ENCODE measurements at regions not wholly inside any gene's neighbourhood (a gene's known extent, or its start where the extent isn't known, plus 50 kb on each side); places are given as distances from the start of the nearest gene placed in this dataset.

- no peak for DNase-seq
These were observed 618.1 kb downstream of the ZNF385D start for GRCh38 chr3:21132896-21133295.

- DNase-seq, result no peak
These were observed 630.2 kb downstream of the ZNF385D start for GRCh38 chr3:21120826-21121225.

- no peak for DNase-seq
These were observed 633.6 kb downstream of the ZNF385D start for GRCh38 chr3:21117370-21117769.

GRCh38 chr3:21109056-21109455 lies 642.0 kb downstream of the ZNF385D start:
- no peak for DNase-seq

- DNase-seq, result no peak
These were observed 645.2 kb downstream of the ZNF385D start for GRCh38 chr3:21105784-21106183.

- DNase-seq, result no peak
These were observed 650.2 kb downstream of the ZNF385D start for GRCh38 chr3:21100656-21101359.

- DNase-seq, result no peak
These were observed 656.3 kb downstream of the ZNF385D start for GRCh38 chr3:21094686-21095085.

GRCh38 chr3:21073561-21073960 lies 677.4 kb downstream of the ZNF385D start:
- no peak for DNase-seq

- DNase-seq, result no peak
These were observed 683.8 kb downstream of the ZNF385D start for GRCh38 chr3:21067031-21067813.

- no peak for DNase-seq
These were observed 688.1 kb downstream of the ZNF385D start for GRCh38 chr3:21062831-21063294.

- no peak for DNase-seq
These were observed 691.6 kb downstream of the ZNF385D start for GRCh38 chr3:21059404-21059803.

- DNase-seq, result no peak
These were observed 694.7 kb downstream of the ZNF385D start for GRCh38 chr3:21056293-21056692.

- DNase-seq, result no peak
These were observed 696.0 kb downstream of the ZNF385D start for GRCh38 chr3:21055015-21055414.

- DNase-seq, result no peak
These were observed 696.9 kb downstream of the ZNF385D start for GRCh38 chr3:21054064-21054463.

GRCh38 chr3:21049334-21050062 lies 701.5 kb downstream of the ZNF385D start:
- no peak for DNase-seq

- DNase-seq, result no peak
These were observed 707.9 kb downstream of the ZNF385D start for GRCh38 chr3:21043139-21043538.

- no peak for DNase-seq
These were observed 708.8 kb downstream of the ZNF385D start for GRCh38 chr3:21042184-21042583.

- DNase-seq, result no peak
These were observed 709.4 kb downstream of the ZNF385D start for GRCh38 chr3:21041621-21042020.

- DNase-seq, result no peak
These were observed 714.1 kb downstream of the ZNF385D start for GRCh38 chr3:21036888-21037287.

GRCh38 chr3:21028412-21028811 lies 722.6 kb downstream of the ZNF385D start:
- DNase-seq, result no peak

GRCh38 chr3:21024563-21024962 lies 726.4 kb downstream of the ZNF385D start:
- no peak for DNase-seq

- DNase-seq, result no peak
These were observed 730.3 kb downstream of the ZNF385D start for GRCh38 chr3:21020681-21021080.

- no peak for DNase-seq
These were observed 731.0 kb downstream of the ZNF385D start for GRCh38 chr3:21020043-21020442.

All from stimulated activated CD4-positive, alpha-beta T cell treated with anti-CD3 and anti-CD28 coated beads, Interleukin-4, amount 100 ng/mL, for 24 hours (primary cell).